ENCODE measurements at regions not wholly inside any gene's neighbourhood (a gene's known extent, or its start where the extent isn't known, plus 50 kb on each side); places are given as distances from the start of the nearest gene placed in this dataset.

GRCh38 chr11:10358696-10359095 lies 53.8 kb downstream of the ADM start:
- DNase-seq (ENCODE audit: low read depth): no peak

- DNase-seq (ENCODE audit: low read depth): no peak
These were observed 54.3 kb downstream of the ADM start for GRCh38 chr11:10359171-10359570.

- DNase-seq (ENCODE audit: low read depth): no peak
These were observed 56.0 kb downstream of the ADM start for GRCh38 chr11:10360835-10361234.

GRCh38 chr11:10365045-10365444 lies 60.2 kb downstream of the ADM start:
- no peak for DNase-seq (ENCODE audit: low read depth)

GRCh38 chr11:10366568-10367331 lies 61.9 kb downstream of the ADM start:
- peak; percentile 77 for DNase-seq (ENCODE audit: low read depth)

GRCh38 chr11:10371926-10372641 lies 67.2 kb downstream of the ADM start:
- no peak for DNase-seq (ENCODE audit: low read depth)

- no peak for DNase-seq (ENCODE audit: low read depth)
These were observed 68.5 kb downstream of the ADM start for GRCh38 chr11:10373340-10373739.

- no peak for DNase-seq (ENCODE audit: low read depth)
These were observed 69.1 kb downstream of the ADM start for GRCh38 chr11:10373929-10374328.

GRCh38 chr11:10374386-10374785 lies 69.5 kb downstream of the ADM start:
- no peak for DNase-seq (ENCODE audit: low read depth)

- DNase-seq (ENCODE audit: low read depth): no peak
These were observed 70.6 kb downstream of the ADM start for GRCh38 chr11:10375280-10375971.

GRCh38 chr11:10376061-10376460 lies 71.2 kb downstream of the ADM start:
- no peak for DNase-seq (ENCODE audit: low read depth)

GRCh38 chr11:10377183-10377582 lies 72.3 kb downstream of the ADM start:
- no peak for DNase-seq (ENCODE audit: low read depth)

GRCh38 chr11:10378362-10378761 lies 73.5 kb downstream of the ADM start:
- DNase-seq (ENCODE audit: low read depth): no peak

- no peak for DNase-seq (ENCODE audit: low read depth)
These were observed 74.1 kb downstream of the ADM start for GRCh38 chr11:10379022-10379421.

- no peak for DNase-seq (ENCODE audit: low read depth)
These were observed 74.6 kb downstream of the ADM start for GRCh38 chr11:10379426-10379825.

- DNase-seq (ENCODE audit: low read depth): no peak
These were observed 75.0 kb upstream of the AMPD3 start for GRCh38 chr11:10379871-10380568.

- no peak for DNase-seq (ENCODE audit: low read depth)
These were observed 74.1 kb upstream of the AMPD3 start for GRCh38 chr11:10380921-10381320.

- DNase-seq (ENCODE audit: low read depth): no peak
These were observed 73.3 kb upstream of the AMPD3 start for GRCh38 chr11:10381736-10382135.

- no peak for DNase-seq (ENCODE audit: low read depth)
These were observed 72.5 kb upstream of the AMPD3 start for GRCh38 chr11:10382518-10382917.

- DNase-seq (ENCODE audit: low read depth): no peak
These were observed 69.4 kb upstream of the AMPD3 start for GRCh38 chr11:10385696-10386095.

GRCh38 chr11:10386361-10386760 lies 68.7 kb upstream of the AMPD3 start:
- no peak for DNase-seq (ENCODE audit: low read depth)

- DNase-seq (ENCODE audit: low read depth): no peak
These were observed 68.2 kb upstream of the AMPD3 start for GRCh38 chr11:10386861-10387205.

Data from HS-27A (cell line).